Liver (tissue), 3 donors: ENCODE measurements at regions not wholly inside any gene's neighbourhood (a gene's known extent, or its start where the extent isn't known, plus 50 kb on each side); places are given as distances from the start of the nearest gene placed in this dataset.

Experiments used
- CTCF ChIP-seq: fragments of 150-350 bp; IDR thresholded peaks from 2 replicates; pipeline ENCODE4 v1.5.1; 2017; ENCODE audit warnings: improper control_type of control experiment, low read depth, low read length; ENCODE audit not compliant: missing input control
- FOXA1 ChIP-seq: IDR thresholded peaks from 2 replicates; pipeline ENCODE4 v1.6.1; 2016; ENCODE audit warnings: antibody characterized with exemption
- HNF4A ChIP-seq, 2 donors: conservative IDR thresholded peaks; 2 replicates each; pipeline ENCODE4 v1.6.1; 2016; ENCODE audit warnings: antibody characterized with exemption in 2 of 2, mild to moderate bottlenecking in 2 of 2
- HNF4G ChIP-seq: IDR thresholded peaks from 2 replicates; pipeline ENCODE4 v1.6.1; 2016; ENCODE audit warnings: antibody characterized with exemption
- JUND ChIP-seq, 2 donors: IDR thresholded peaks; 2 replicates each; pipeline ENCODE4 v1.6.1; 2016; ENCODE audit warnings: antibody characterized with exemption in 2 of 2
- REST ChIP-seq: IDR thresholded peaks from 2 replicates; pipeline ENCODE4 v1.6.1; 2016; ENCODE audit warnings: antibody characterized with exemption, mild to moderate bottlenecking
- TAF1 ChIP-seq: conservative IDR thresholded peaks from 2 replicates; pipeline ENCODE4 v1.6.1; 2016; ENCODE audit warnings: antibody characterized with exemption, mild to moderate bottlenecking
- YY1 ChIP-seq: IDR thresholded peaks from 2 replicates; pipeline ENCODE4 v1.6.1; 2016; ENCODE audit warnings: antibody characterized with exemption, mild to moderate bottlenecking
- ZBTB33 ChIP-seq: IDR thresholded peaks from 2 replicates; pipeline ENCODE4 v1.6.1; 2016; ENCODE audit warnings: antibody characterized with exemption
- donor health status: healthy.
- donor health status: healthy.

GRCh38 chr17:53574038-53574437, 248.7 kb upstream of the KIF2B start:
- TF ChIP-seq CTCF (no peak), REST (no peak), JUND (IDR thresholded peaks at IDR 0.05) (no peak), YY1 (no peak), HNF4A (conservative IDR thresholded peaks at IDR 0.05) (no peak), ZBTB33 (no peak), HNF4G (no peak), FOXA1 (no peak), TAF1 (no peak)
